Endothelial cell of umbilical vein (primary cell): ENCODE measurements at regions not wholly inside any gene's neighbourhood (a gene's known extent, or its start where the extent isn't known, plus 50 kb on each side); places are given as distances from the start of the nearest gene placed in this dataset.

Experiments used
- BruUV-seq: library from RNA; stranded (reverse); fragments of 400-500 nt; replicated peaks from 2 replicates; lab custom pipeline; 2021; lab: Mats Ljungman, UMichigan
- CTCF ChIA-PET: fragments of 300-600, 350-600 bp; sonication (Branson Sonifier 250); formaldehyde crosslinking; loops from one replicate; lab custom pipeline; 2021; ENCODE audit warnings: antibody characterized with exemption, inconsistent platforms; lab: Charles Lee
- POLR2A ChIA-PET: fragments of 300-600, 350-600 bp; sonication (Branson Sonifier 250); formaldehyde crosslinking; loops from one replicate; lab custom pipeline; 2021; ENCODE audit warnings: antibody characterized with exemption, inconsistent platforms; lab: Charles Lee
- DNase-seq: peaks from one replicate; pipeline ENCODE4 v3.0.0-alpha.2; 2011; ENCODE audit warnings: low read depth, low spot score
- FAIRE-seq: peaks from 2 replicates; lab custom pipeline; 2011; peaks lifted over from hg19 to GRCh38; lab: Jason Lieb, UNC
- H2AFZ ChIP-seq: 2 replicates; pipeline ENCODE4 v1.6.0; 2012; ENCODE audit warnings: low read depth, low read length, control low read depth, inconsistent platforms
- H3K27ac ChIP-seq: 2 replicates; pipeline ENCODE4 v1.5.1; 2011; ENCODE audit warnings: low read depth, mild to moderate bottlenecking, control low read depth, low read length, moderate library complexity; ENCODE audit not compliant: insufficient read depth
- H3K27me3 ChIP-seq, 2 experiments: 2 replicates each; pipeline versions ENCODE4 v1.6.0 to v1.6.1; 2011; ENCODE audit warnings: low read length in 2 of 2, mixed read lengths in 1 of 2; ENCODE audit not compliant: control insufficient read depth in 2 of 2, insufficient read depth in 2 of 2
- H3K36me3 ChIP-seq, 2 experiments: 2 replicates in 1 of 2; 3 replicates in 1 of 2; pipeline ENCODE4 v1.5.1; 2011; ENCODE audit warnings: low read length in 2 of 2, mild to moderate bottlenecking in 1 of 2, moderate library complexity in 1 of 2; ENCODE audit not compliant: control insufficient read depth in 2 of 2, insufficient read depth in 2 of 2; ENCODE audit errors: extremely low read depth in 1 of 2
- H3K4me1 ChIP-seq: 3 replicates; pipeline ENCODE4 v1.5.1; 2011; ENCODE audit warnings: mild to moderate bottlenecking, low read length; ENCODE audit not compliant: control insufficient read depth, insufficient read depth; ENCODE audit errors: extremely low read depth
- H3K4me2 ChIP-seq: 2 replicates; pipeline ENCODE4 v1.6.1; 2011; ENCODE audit warnings: low read length, control low read depth, mixed read lengths; ENCODE audit not compliant: insufficient read depth
- H3K4me3 ChIP-seq, 3 experiments: fragments of 200-600 bp in 1 of 3; sonication (generic), shearing (Covaris generic) in 1 of 3; replicated peaks in 1 of 3; 2 replicates each; pipeline ENCODE4 v1.5.1; 2011 to 2016; ENCODE audit warnings: control low read depth in 3 of 3, low read length in 3 of 3, mild to moderate bottlenecking in 2 of 3, inconsistent platforms in 1 of 3, low read depth in 1 of 3, moderate library complexity in 1 of 3; ENCODE audit not compliant: insufficient read depth in 1 of 3
- H3K79me2 ChIP-seq: 2 replicates; pipeline ENCODE4 v1.6.0; 2012; ENCODE audit warnings: low read length, inconsistent platforms; ENCODE audit not compliant: control insufficient read depth, insufficient read depth
- H3K9ac ChIP-seq: replicated peaks from 2 replicates; pipeline ENCODE3; 2011; ENCODE audit warnings: low read length, control low read depth; ENCODE audit not compliant: insufficient read depth; ENCODE audit errors: extremely low read depth
- H3K9me1 ChIP-seq: replicated peaks from 3 replicates; pipeline ENCODE4 v1.6.0; 2011; ENCODE audit warnings: mild to moderate bottlenecking, low read length; ENCODE audit not compliant: control insufficient read depth, insufficient read depth; ENCODE audit errors: extremely low read depth
- H3K9me3 ChIP-seq: replicated peaks from 2 replicates; pipeline ENCODE4 v1.5.1; 2012; ENCODE audit warnings: low read length, inconsistent platforms; ENCODE audit not compliant: control insufficient read depth, insufficient read depth
- H4K20me1 ChIP-seq: replicated peaks from 2 replicates; pipeline ENCODE3; 2011; ENCODE audit warnings: mild to moderate bottlenecking, low read length; ENCODE audit not compliant: control insufficient read depth, insufficient read depth; ENCODE audit errors: extremely low read depth
- CTCF ChIP-seq, 2 donors: IDR thresholded peaks; 1 replicate in 1 of 2; 2 replicates in 1 of 2; pipeline ENCODE4 v1.5.1; 2011; ENCODE audit warnings: low read length in 2 of 2, mild to moderate bottlenecking in 2 of 2, moderate library complexity in 2 of 2, control low read depth in 1 of 2, inconsistent platforms in 1 of 2, low read depth in 1 of 2; ENCODE audit not compliant: insufficient read depth in 1 of 2; ENCODE audit errors: extremely low read depth in 1 of 2
- EZH2 ChIP-seq: IDR thresholded peaks from 2 replicates; pipeline ENCODE4 v1.6.1; 2012; ENCODE audit warnings: borderline replicate concordance, low read depth, mild to moderate bottlenecking, moderate library complexity, low read length, inconsistent platforms; ENCODE audit not compliant: severe bottlenecking
- FOS ChIP-seq: IDR thresholded peaks from 2 replicates; pipeline ENCODE4 v1.6.1; 2011; ENCODE audit warnings: mild to moderate bottlenecking, low read length, moderate library complexity, borderline replicate concordance; ENCODE audit not compliant: insufficient read depth
- GATA2 ChIP-seq: IDR thresholded peaks from 2 replicates; pipeline ENCODE4 v1.7.0; 2011; ENCODE audit warnings: low read depth, mild to moderate bottlenecking, moderate library complexity, mixed read lengths, low read length; ENCODE audit not compliant: insufficient read length, insufficient read depth
- JUN ChIP-seq: IDR thresholded peaks from 2 replicates; pipeline ENCODE4 v1.6.1; 2011; ENCODE audit warnings: borderline replicate concordance, low read depth; ENCODE audit not compliant: insufficient read length, insufficient read depth
- MAX ChIP-seq: IDR thresholded peaks from 2 replicates; pipeline ENCODE4 v1.6.1; 2011; ENCODE audit not compliant: insufficient read depth, insufficient read length
- MYC ChIP-seq: IDR thresholded peaks from one replicate; pipeline ENCODE4 v1.6.1; 2011; ENCODE audit warnings: mild to moderate bottlenecking, low read depth, low read length
- POLR2A ChIP-seq: IDR thresholded peaks from 2 replicates; pipeline ENCODE4 v1.6.1; 2012; ENCODE audit warnings: low read depth, mild to moderate bottlenecking, control low read depth, low read length
- POLR2AphosphoS5 ChIP-seq: IDR thresholded peaks from 2 replicates; pipeline ENCODE4 v1.6.1; 2012; ENCODE audit warnings: low read depth, mild to moderate bottlenecking, control low read depth, low read length, moderate library complexity; ENCODE audit not compliant: insufficient read depth
- dilution Hi-C: fragments of 300-500 bp; cut with MboI; formaldehyde crosslinking; loops from one replicate; pipeline ENCODE4 v1.15.0; 2019; ENCODE audit warnings: low sequenced_read_pairs; ENCODE audit not compliant: extremely low pct_ligation_motif_present
- intact Hi-C: fragments of 100-400 bp; cut with micrococcal nuclease; formaldehyde crosslinking; loops from one replicate; pipeline ENCODE4 v1.10.0; 2022

GRCh38 chrX:122666601-122667000, 517.5 kb upstream of the GRIA3 start:
- intact Hi-C loops (no loop called here), dilution Hi-C loops (no loop called here)

More at GRCh38 chrX:122666601-122667000, 517.5 kb upstream of the GRIA3 start:
- H3K27me3 ChIP-seq: no peaks in the 10 kb centered on the region
- H2AFZ ChIP-seq: no peak overlapping the region
- H3K27ac ChIP-seq: no peak overlapping the region
- DNase-seq: no peak
- no TSS peak for BruUV-seq
- no peak overlapping the region for H3K4me2 ChIP-seq
- no peaks in the 10 kb centered on the region for H4K20me1 ChIP-seq
- H3K79me2 ChIP-seq: no peaks in the 10 kb centered on the region
- no peak overlapping the region for H3K4me3 ChIP-seq
- no peaks in the 10 kb centered on the region for H3K9me1 ChIP-seq
- TF ChIP-seq CTCF (IDR thresholded peaks at IDR 0.05; ENCODE audit: extremely low read depth in 1 of 2, insufficient read depth in 1 of 2, low read depth in 1 of 2, low read length in 2 of 2) (no peak), FOS (no peak), GATA2 (no peak), JUN (no peak), POLR2AphosphoS5 (no peak), EZH2 (no peak), POLR2A (no peak), MAX (no peak), MYC (no peak)
- H3K4me1 ChIP-seq: no peaks in the 10 kb centered on the region
- ChIA-PET POLR2A (no interaction called here), CTCF (no interaction called here)
- no peaks in the 10 kb centered on the region for H3K36me3 ChIP-seq
- H3K9me3 ChIP-seq: no peaks in the 10 kb centered on the region
- H3K9ac ChIP-seq: no peak overlapping the region
- FAIRE-seq: no peak
